C4-2B (cell line): ENCODE measurements at regions not wholly inside any gene's neighbourhood (a gene's known extent, or its start where the extent isn't known, plus 50 kb on each side); places are given as distances from the start of the nearest gene placed in this dataset.
"Not testable (repeated sequence)": the region's sequence is repeated elsewhere in the genome, so short reads cannot be mapped to it uniquely, and the experiment has no call there.

ENCODE experiments used
- ZFX ChIP-seq: fragments of 450-650 bp; IDR thresholded peaks from 2 replicates; pipeline ENCODE4 v1.6.1; 2017
- TF ChIP-seq, protein P1 (sequence below): fragments of 450-650 bp; conservative IDR thresholded peaks from 2 replicates; pipeline ENCODE4 v1.5.1; 2017; ENCODE audit warnings: mild to moderate bottlenecking

DNA sequence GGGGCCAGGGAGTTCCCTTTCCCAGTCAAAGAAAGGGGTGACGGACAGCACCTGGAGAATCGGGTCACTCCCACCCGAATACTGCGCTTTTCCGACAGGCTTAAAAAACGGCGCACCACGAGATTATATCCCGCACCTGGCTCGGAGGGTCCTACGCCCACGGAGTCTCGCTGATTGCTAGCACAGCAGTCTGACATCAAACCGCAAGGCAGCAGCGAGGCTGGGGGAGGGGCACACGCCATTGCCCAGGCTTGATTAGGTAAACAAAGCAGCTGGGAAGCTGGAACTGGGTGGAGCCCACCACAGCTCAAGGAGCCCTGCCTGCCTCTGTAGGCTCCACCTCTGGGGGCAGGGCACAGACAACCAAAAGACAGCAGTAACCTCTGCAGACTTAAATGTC, 223.6 kb downstream of the ETV1 start:
- TF ChIP-seq, protein P1, sequence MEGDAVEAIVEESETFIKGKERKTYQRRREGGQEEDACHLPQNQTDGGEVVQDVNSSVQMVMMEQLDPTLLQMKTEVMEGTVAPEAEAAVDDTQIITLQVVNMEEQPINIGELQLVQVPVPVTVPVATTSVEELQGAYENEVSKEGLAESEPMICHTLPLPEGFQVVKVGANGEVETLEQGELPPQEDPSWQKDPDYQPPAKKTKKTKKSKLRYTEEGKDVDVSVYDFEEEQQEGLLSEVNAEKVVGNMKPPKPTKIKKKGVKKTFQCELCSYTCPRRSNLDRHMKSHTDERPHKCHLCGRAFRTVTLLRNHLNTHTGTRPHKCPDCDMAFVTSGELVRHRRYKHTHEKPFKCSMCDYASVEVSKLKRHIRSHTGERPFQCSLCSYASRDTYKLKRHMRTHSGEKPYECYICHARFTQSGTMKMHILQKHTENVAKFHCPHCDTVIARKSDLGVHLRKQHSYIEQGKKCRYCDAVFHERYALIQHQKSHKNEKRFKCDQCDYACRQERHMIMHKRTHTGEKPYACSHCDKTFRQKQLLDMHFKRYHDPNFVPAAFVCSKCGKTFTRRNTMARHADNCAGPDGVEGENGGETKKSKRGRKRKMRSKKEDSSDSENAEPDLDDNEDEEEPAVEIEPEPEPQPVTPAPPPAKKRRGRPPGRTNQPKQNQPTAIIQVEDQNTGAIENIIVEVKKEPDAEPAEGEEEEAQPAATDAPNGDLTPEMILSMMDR = not testable (repeated sequence)
- not testable (repeated sequence) for TF ChIP-seq ZFX
